GM12892 (cell line): ENCODE measurements at regions not wholly inside any gene's neighbourhood (a gene's known extent, or its start where the extent isn't known, plus 50 kb on each side); places are given as distances from the start of the nearest gene placed in this dataset.

Experiments used
- POLR2A ChIP-seq: IDR thresholded peaks from 2 replicates; pipeline ENCODE4 v1.6.1; 2011; ENCODE audit warnings: low read depth, low read length, control low read depth
- POLR2AphosphoS5 ChIP-seq: IDR thresholded peaks from 2 replicates; pipeline ENCODE4 v1.6.1; 2011; ENCODE audit warnings: low read depth, low read length, control low read depth
- TAF1 ChIP-seq: IDR thresholded peaks from 2 replicates; pipeline ENCODE4 v1.6.1; 2011; ENCODE audit warnings: low read depth, mild to moderate bottlenecking, control low read depth, low read length, borderline replicate concordance

DNA sequence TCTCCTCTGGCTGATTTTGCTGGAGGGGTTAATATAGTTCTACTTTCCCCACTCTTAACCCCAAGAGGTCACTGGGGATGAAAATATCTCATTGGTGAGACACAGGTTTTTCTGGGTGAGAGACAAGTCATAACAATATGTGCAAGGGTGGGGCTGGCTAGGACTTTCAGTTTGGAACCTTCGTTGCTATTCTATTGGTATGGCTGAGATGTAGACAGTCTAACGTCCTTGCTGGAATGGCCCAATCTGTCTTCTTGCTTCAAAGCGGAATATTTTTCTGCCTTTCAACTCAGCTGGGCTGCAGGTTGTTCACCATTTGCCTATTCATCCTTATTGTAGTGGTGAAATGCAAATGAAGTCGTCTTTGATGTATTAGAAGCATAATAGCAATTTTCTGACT is 267.3 kb upstream of the MKI67 start:
- TF ChIP-seq POLR2AphosphoS5 (no peak), POLR2A (no peak), TAF1 (no peak)
